Chondrocyte (in vitro differentiated cells): ENCODE measurements at regions not wholly inside any gene's neighbourhood (a gene's known extent, or its start where the extent isn't known, plus 50 kb on each side); places are given as distances from the start of the nearest gene placed in this dataset.

Source experiments
- DNase-seq: peaks from one replicate; pipeline ENCODE4 v3.0.0; 2021; ENCODE audit warnings: mixed read lengths, low spot score
- H3K27ac Mint-ChIP-seq: one replicate; pipeline ENCODE4 v1.8.0; 2021; ENCODE audit warnings: mild to moderate bottlenecking, moderate library complexity, mixed read lengths; ENCODE audit not compliant: unreplicated experiment
- H3K27me3 Mint-ChIP-seq: 2 replicates; pipeline ENCODE4 v1.8.0; 2021; ENCODE audit warnings: low read depth, mixed read lengths
- H3K36me3 Mint-ChIP-seq: 2 replicates; pipeline ENCODE4 v1.8.0; 2021; ENCODE audit warnings: low read depth, mixed read lengths
- H3K4me1 Mint-ChIP-seq: 2 replicates; pipeline ENCODE4 v1.8.0; 2021; ENCODE audit warnings: low read depth, mild to moderate bottlenecking, mixed read lengths
- H3K4me3 Mint-ChIP-seq: one replicate; pipeline ENCODE4 v1.8.0; 2021; ENCODE audit warnings: mild to moderate bottlenecking, moderate library complexity, mixed read lengths; ENCODE audit not compliant: unreplicated experiment
- H3K9me3 Mint-ChIP-seq: 2 replicates; pipeline ENCODE4 v1.8.0; 2021; ENCODE audit warnings: low read depth, mixed read lengths
- TF ChIP-seq, protein P1 (sequence below): fragments of 200-600 bp; sonication (generic); IDR thresholded peaks from 2 replicates; pipeline ENCODE4 v1.5.0; 2021; ENCODE audit warnings: antibody characterized with exemption, mild to moderate bottlenecking, moderate library complexity

DNA sequence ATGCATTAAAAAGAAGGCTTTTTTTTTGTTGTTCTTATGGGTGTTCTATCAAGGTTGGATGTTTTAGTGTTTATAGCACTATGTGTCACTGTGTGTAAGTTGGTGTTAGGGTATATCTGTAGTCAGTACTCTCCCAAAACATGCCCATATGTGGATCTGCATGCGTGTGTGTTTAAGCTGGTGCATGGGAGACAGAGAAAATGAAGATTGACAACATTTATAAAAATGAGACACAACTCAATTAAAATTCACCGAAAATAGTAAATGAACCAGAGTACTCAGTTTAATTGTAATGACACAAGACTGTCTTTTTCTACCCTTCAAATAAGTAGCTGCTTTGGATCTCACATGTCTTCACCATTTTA is 323.4 kb downstream of the TMEM161B start:
- Mint-ChIP-seq H3K36me3 (no peaks in the 10 kb centered on the region), H3K9me3 (no peaks in the 10 kb centered on the region), H3K4me1 (no peaks in the 10 kb centered on the region), H3K27ac (no peak overlapping the region), H3K27me3 (peaks cover 3% of the 10 kb centered on the region), H3K4me3 (no peak overlapping the region)
- DNase-seq, result no peak
- TF ChIP-seq, protein P1, sequence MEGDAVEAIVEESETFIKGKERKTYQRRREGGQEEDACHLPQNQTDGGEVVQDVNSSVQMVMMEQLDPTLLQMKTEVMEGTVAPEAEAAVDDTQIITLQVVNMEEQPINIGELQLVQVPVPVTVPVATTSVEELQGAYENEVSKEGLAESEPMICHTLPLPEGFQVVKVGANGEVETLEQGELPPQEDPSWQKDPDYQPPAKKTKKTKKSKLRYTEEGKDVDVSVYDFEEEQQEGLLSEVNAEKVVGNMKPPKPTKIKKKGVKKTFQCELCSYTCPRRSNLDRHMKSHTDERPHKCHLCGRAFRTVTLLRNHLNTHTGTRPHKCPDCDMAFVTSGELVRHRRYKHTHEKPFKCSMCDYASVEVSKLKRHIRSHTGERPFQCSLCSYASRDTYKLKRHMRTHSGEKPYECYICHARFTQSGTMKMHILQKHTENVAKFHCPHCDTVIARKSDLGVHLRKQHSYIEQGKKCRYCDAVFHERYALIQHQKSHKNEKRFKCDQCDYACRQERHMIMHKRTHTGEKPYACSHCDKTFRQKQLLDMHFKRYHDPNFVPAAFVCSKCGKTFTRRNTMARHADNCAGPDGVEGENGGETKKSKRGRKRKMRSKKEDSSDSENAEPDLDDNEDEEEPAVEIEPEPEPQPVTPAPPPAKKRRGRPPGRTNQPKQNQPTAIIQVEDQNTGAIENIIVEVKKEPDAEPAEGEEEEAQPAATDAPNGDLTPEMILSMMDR, result no peak

DNA sequence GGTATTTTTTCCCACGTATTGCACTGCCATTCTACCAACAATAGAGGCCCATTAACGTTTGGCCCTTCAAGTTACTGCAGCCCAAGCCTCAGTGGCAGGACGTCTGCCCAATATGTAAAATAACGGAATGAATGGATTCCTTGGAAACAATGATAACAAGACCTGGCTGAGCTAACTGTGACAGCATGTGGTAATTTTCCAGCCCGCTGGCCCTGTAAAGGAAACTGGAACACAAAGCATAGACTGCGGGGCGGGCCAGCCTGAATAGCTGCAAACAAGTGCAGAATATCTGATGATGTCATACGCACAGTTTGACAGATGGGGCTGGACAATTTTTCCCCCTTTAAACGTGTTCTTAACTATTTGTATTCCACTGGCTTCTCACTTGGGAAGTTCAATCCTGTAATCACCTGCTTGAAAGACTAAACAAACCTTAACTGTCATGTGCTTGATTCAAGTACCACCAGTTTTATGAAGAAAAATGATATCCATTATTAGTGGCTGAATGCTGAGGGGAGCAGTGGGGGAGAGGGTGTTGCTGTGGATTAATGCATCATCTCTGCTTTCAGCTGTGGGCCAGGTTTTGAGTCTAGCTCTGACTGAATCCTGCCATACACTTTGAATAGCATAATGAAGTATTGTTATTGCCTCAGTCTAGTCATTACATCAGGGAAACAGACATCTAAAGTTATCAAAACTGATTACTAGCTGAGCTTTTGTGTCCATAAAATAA is 323.9 kb downstream of the TMEM161B start:
- Mint-ChIP-seq H3K9me3 (no peaks in the 10 kb centered on the region), H3K27me3 (peaks cover 3% of the 10 kb centered on the region), H3K4me3 (no peak overlapping the region), H3K27ac (no peak overlapping the region), H3K4me1 (no peaks in the 10 kb centered on the region), H3K36me3 (no peaks in the 10 kb centered on the region)
- no peak for DNase-seq
- TF ChIP-seq, protein P1, result no peak

DNA sequence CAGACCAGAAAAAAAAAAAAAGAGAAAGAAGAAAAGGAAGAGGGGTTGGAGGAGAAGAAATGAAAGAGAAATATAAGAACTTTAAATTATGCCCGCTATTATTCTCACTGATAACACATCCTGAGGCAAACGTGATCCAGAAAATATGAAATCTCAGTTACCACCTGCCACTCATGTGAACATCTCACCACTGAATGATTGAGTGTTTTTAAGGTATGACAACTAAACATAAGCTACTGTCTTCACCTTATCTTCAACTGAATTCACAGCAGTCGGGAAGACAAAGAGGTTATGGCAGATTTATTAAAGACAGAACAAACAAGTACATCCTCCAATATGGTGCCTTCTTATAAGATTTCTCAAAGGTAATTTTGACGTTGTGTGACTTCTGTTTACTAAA is 327.9 kb downstream of the TMEM161B start:
- DNase-seq, result no peak
- Mint-ChIP-seq H3K36me3 (no peaks in the 10 kb centered on the region), H3K4me3 (no peak overlapping the region), H3K9me3 (no peaks in the 10 kb centered on the region), H3K4me1 (no peaks in the 10 kb centered on the region), H3K27me3 (peaks cover 3% of the 10 kb centered on the region), H3K27ac (no peak overlapping the region)
- TF ChIP-seq, protein P1, result no peak

DNA sequence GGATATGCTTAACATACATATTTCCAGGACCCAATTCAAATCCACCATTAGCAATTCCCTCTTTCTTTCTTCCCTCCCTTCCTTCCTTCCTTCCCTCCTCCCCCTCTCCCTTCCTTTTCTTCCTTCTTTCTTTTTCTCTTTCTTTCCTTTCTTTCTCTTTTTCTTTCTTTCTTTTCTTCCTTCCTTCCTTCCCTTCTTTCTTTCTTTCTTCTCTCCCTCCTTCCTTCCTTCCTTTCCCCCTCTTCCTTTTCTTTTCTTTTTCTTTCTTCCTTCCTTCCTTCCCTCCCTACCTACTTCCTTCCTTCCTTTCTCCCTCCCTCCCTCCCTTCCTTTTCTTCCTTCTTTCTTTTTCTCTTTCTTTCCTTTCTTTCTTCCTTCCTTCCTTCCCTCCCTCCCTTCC is 332.0 kb downstream of the TMEM161B start:
- H3K27me3 Mint-ChIP-seq, result peaks cover 3% of the 10 kb centered on the region
- H3K4me3 Mint-ChIP-seq, result no peak overlapping the region
- TF ChIP-seq, protein P1, result no peak
- peaks cover 6% of the 10 kb centered on the region for H3K9me3 Mint-ChIP-seq
- no peak overlapping the region for H3K27ac Mint-ChIP-seq
- DNase-seq, result no peak
- no peaks in the 10 kb centered on the region for H3K4me1 Mint-ChIP-seq
- no peaks in the 10 kb centered on the region for H3K36me3 Mint-ChIP-seq

DNA sequence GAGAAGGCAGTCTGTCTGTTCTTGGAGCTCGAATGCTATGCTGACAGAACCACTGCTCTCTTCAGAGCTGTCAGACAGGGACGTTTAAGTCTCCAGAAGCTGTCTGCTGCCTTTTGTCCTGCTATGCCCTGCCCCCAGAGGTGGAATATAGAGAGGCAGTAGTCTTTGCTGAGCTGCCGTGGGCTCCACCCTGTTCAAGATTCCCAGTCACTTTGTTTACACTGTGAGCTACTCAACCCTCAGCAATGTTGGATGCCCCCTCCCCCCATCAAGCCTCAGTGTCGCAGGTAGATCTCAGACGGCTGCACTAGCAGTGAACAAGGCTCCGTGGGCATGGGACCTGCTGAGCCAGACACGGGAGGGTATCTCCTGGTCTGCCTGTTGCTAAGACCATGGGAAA is 344.2 kb downstream of the TMEM161B start:
- H3K4me1 Mint-ChIP-seq, result no peaks in the 10 kb centered on the region
- H3K36me3 Mint-ChIP-seq, result no peaks in the 10 kb centered on the region
- no peak for DNase-seq
- peaks cover 37% of the 10 kb centered on the region for H3K9me3 Mint-ChIP-seq
- no peak overlapping the region for H3K27ac Mint-ChIP-seq
- TF ChIP-seq, protein P1, result no peak
- no peak overlapping the region for H3K4me3 Mint-ChIP-seq
- H3K27me3 Mint-ChIP-seq, result no peaks in the 10 kb centered on the region
